ENCODE measurements at regions not wholly inside any gene's neighbourhood (a gene's known extent, or its start where the extent isn't known, plus 50 kb on each side); places are given as distances from the start of the nearest gene placed in this dataset.

DNA sequence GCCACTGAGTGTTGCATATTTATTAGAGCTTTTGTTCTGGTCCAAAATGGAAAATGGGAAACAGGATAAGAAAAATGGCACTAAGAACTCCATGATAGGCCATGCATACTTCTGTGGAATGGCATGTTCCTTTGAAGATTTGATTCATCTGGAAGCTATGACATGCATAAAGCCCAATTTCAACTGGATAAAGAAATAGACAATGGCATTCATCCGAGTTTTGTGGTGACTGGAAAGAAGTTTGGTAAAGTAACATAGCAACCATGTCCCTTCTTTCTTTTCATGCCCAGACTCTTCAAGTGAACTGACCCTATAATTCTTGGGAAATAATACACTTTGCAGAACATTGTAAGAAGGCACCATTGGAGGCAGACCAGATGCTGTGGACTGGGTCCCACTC, 368.4 kb upstream of the IL12A start:
- 74 to 86% (median 81%) methylated on average over 1 of the region's 1 CpG for WGBS, 5 donors
- Histone ChIP-seq H3K9me3 (no peaks in the 10 kb centered on the region), H3K4me1 (no peaks in the 10 kb centered on the region), H3K27me3 (replicated peaks in 1 of 7) (no peaks in the 10 kb centered on the region), H3K27ac (no peak overlapping the region), H3K4me3 (no peak overlapping the region), H3K36me3 (no peaks in the 10 kb centered on the region)
- intact Hi-C loops (cut with DNase I; ENCODE audit: low total_unique reads), result no loop called here
- TF ChIP-seq POLR2AphosphoS5 (IDR thresholded peaks at IDR 0.05) (no peak), POLR2A (IDR thresholded peaks at IDR 0.05) (no peak)
- TF ChIP-seq, protein P1, sequence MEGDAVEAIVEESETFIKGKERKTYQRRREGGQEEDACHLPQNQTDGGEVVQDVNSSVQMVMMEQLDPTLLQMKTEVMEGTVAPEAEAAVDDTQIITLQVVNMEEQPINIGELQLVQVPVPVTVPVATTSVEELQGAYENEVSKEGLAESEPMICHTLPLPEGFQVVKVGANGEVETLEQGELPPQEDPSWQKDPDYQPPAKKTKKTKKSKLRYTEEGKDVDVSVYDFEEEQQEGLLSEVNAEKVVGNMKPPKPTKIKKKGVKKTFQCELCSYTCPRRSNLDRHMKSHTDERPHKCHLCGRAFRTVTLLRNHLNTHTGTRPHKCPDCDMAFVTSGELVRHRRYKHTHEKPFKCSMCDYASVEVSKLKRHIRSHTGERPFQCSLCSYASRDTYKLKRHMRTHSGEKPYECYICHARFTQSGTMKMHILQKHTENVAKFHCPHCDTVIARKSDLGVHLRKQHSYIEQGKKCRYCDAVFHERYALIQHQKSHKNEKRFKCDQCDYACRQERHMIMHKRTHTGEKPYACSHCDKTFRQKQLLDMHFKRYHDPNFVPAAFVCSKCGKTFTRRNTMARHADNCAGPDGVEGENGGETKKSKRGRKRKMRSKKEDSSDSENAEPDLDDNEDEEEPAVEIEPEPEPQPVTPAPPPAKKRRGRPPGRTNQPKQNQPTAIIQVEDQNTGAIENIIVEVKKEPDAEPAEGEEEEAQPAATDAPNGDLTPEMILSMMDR (IDR thresholded peaks at IDR 0.05 in 8 of 11, conservative IDR thresholded peaks at IDR 0.05 in 3 of 11), result no peak
- no peak for DNase-seq

DNA sequence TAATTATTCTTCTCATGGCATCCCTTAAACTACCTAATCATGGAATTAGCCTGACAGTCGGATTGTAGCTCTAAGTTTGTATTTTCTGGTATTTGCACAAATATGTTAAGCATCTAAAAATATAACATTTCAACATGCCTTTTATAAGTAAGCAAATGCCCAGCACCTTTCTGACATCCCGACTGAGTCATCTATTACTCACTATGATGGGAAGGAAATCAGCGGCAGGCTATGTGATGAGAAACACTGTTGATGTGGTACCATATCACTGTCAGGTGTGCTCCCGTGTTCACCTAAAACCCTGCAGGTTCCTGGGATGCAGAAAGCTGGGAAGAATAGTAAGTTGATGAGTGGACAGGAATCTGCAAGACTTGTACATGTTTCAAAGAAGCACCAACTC, 367.8 kb upstream of the IL12A start:
- Histone ChIP-seq H3K4me3 (no peak overlapping the region), H3K27ac (no peak overlapping the region), H3K27me3 (replicated peaks in 1 of 7) (no peaks in the 10 kb centered on the region), H3K36me3 (no peaks in the 10 kb centered on the region), H3K9me3 (no peaks in the 10 kb centered on the region), H3K4me1 (no peaks in the 10 kb centered on the region)
- 75 to 86% (median 82%) methylated on average over 4 of the region's 4 CpGs for WGBS, 5 donors
- no peak for DNase-seq
- intact Hi-C loops (cut with DNase I; ENCODE audit: low total_unique reads), result no loop called here
- no peak for TF ChIP-seq POLR2A (IDR thresholded peaks at IDR 0.05)
- no peak for TF ChIP-seq POLR2AphosphoS5 (IDR thresholded peaks at IDR 0.05)
- TF ChIP-seq, protein P1 (IDR thresholded peaks at IDR 0.05 in 8 of 11, conservative IDR thresholded peaks at IDR 0.05 in 3 of 11), result no peak

DNA sequence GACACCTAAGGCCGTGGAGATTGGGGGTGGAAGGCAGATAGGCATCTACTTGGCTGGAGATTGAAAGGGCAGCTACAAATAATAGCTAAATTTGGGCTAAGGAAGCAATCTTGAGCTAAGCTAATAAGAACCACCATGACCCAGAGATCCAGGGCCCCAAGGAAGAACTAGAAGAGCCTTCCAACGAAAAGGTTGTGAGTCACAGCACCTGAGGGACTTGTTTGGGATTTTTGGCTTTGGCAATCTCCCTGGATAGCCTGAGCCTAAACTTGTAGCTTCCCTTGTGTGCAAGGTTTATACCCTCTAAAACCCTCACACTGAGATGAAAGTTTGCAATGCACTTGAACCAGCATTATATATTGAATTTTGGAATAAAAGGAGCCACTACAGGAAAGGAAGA, 364.0 kb upstream of the IL12A start:
- intact Hi-C loops (cut with DNase I; ENCODE audit: low total_unique reads), result no loop called here
- WGBS, 5 donors, result 78 to 87% (median 81%) methylated on average over 2 of the region's 2 CpGs
- Histone ChIP-seq H3K4me1 (no peaks in the 10 kb centered on the region), H3K4me3 (no peak overlapping the region), H3K27ac (no peak overlapping the region), H3K36me3 (no peaks in the 10 kb centered on the region), H3K27me3 (replicated peaks in 1 of 7) (no peaks in the 10 kb centered on the region), H3K9me3 (no peaks in the 10 kb centered on the region)
- no peak for TF ChIP-seq POLR2A (IDR thresholded peaks at IDR 0.05)
- DNase-seq, result no peak

DNA sequence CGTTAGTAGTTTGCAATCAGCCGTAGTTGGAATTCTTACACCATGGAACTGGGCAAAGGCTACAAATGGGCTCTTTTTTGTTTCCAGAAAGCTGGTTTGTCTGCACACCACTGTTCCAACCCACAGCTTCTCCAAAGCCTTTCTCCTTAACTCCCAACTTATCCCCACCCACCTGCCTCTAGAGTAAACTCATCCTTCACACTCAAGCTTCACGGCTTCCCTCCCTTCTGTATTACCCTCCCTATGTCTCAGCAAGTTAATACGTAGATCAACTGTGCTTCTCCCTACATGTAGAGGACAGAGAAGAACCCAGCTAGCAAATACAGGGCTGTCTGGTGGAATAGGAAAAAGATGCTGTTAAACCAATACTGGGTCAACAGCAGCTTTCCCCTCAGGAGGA, 363.0 kb upstream of the IL12A start:
- H3K4me3 ChIP-seq, result no peak overlapping the region
- no peaks in the 10 kb centered on the region for H3K9me3 ChIP-seq
- H3K27me3 ChIP-seq (replicated peaks in 1 of 7), result no peaks in the 10 kb centered on the region
- no peak for DNase-seq
- intact Hi-C loops (cut with DNase I; ENCODE audit: low total_unique reads), result no loop called here
- H3K36me3 ChIP-seq, result no peaks in the 10 kb centered on the region
- H3K27ac ChIP-seq, result no peak overlapping the region
- TF ChIP-seq POLR2A (IDR thresholded peaks at IDR 0.05), result no peak
- no peak for TF ChIP-seq POLR2AphosphoS5 (IDR thresholded peaks at IDR 0.05)
- TF ChIP-seq, protein P1 (IDR thresholded peaks at IDR 0.05 in 8 of 11, conservative IDR thresholded peaks at IDR 0.05 in 3 of 11), result no peak
- 84 to 93% (median 89%) methylated on average over 4 of the region's 4 CpGs for WGBS, 5 donors
- no peaks in the 10 kb centered on the region for H3K4me1 ChIP-seq

DNA sequence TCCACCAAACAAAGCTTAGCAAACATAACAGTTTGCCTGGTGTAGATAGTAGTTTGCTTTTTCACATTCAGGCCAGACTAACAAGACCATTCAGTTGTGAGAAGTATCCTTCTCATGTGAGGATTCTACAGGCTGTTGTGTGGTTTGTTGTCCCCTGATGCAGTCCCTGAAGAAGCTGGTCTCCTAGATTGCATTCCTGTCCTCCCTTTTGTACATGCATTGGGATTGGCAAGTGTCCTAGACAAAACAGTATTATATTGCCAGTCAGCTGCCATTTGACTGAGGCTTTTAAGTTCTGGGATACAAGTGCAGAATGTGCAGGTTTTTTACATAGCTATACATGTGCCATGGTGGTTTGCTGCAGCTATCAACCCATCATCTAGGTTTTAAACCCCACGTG, 362.0 kb upstream of the IL12A start:
- no peak for DNase-seq
- Histone ChIP-seq H3K9me3 (no peaks in the 10 kb centered on the region), H3K4me3 (no peak overlapping the region), H3K36me3 (no peaks in the 10 kb centered on the region), H3K27ac (no peak overlapping the region), H3K27me3 (replicated peaks in 1 of 7) (no peaks in the 10 kb centered on the region), H3K4me1 (no peaks in the 10 kb centered on the region)
- 70 to 86% (median 81%) methylated on average over 1 of the region's 1 CpG for WGBS, 5 donors
- TF ChIP-seq POLR2A (IDR thresholded peaks at IDR 0.05), result no peak
- TF ChIP-seq, protein P1 (IDR thresholded peaks at IDR 0.05 in 8 of 11, conservative IDR thresholded peaks at IDR 0.05 in 3 of 11), result no peak
- no peak for TF ChIP-seq POLR2AphosphoS5 (IDR thresholded peaks at IDR 0.05)
- intact Hi-C loops (cut with DNase I; ENCODE audit: low total_unique reads), result no loop called here

All from spleen (tissue), 11 donors.